ENCODE measurements at regions not wholly inside any gene's neighbourhood (a gene's known extent, or its start where the extent isn't known, plus 50 kb on each side); places are given as distances from the start of the nearest gene placed in this dataset.

GRCh38 chr5:106522296-106522695 is 1148.4 kb downstream of the EFNA5 start:
- ATAC-seq (no peak), DNase-seq (no peak)
- intact Hi-C loops (cut with micrococcal nuclease), result no loop called here
- H3K4me1 ChIP-seq (ENCODE audit: control insufficient read depth, insufficient read depth, low read length), result no peaks in the 10 kb centered on the region
- TF ChIP-seq, protein P1, sequence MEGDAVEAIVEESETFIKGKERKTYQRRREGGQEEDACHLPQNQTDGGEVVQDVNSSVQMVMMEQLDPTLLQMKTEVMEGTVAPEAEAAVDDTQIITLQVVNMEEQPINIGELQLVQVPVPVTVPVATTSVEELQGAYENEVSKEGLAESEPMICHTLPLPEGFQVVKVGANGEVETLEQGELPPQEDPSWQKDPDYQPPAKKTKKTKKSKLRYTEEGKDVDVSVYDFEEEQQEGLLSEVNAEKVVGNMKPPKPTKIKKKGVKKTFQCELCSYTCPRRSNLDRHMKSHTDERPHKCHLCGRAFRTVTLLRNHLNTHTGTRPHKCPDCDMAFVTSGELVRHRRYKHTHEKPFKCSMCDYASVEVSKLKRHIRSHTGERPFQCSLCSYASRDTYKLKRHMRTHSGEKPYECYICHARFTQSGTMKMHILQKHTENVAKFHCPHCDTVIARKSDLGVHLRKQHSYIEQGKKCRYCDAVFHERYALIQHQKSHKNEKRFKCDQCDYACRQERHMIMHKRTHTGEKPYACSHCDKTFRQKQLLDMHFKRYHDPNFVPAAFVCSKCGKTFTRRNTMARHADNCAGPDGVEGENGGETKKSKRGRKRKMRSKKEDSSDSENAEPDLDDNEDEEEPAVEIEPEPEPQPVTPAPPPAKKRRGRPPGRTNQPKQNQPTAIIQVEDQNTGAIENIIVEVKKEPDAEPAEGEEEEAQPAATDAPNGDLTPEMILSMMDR (IDR thresholded peaks at IDR 0.05), result no peak
- H3K27me3 ChIP-seq (ENCODE audit: control insufficient read depth, insufficient read depth, low read length), result no peaks in the 10 kb centered on the region
- H3K9me3 Mint-ChIP-seq, result peaks cover 0 to 1% of the 10 kb centered on the region in 2 donors
- 82% methylated on average over 5 of the region's 6 CpGs for WGBS (ENCODE audit: insufficient coverage)
- no peak overlapping the region for H3K27ac Mint-ChIP-seq
- no peak overlapping the region for H3K27ac ChIP-seq (ENCODE audit: low read length)
- H3K4me3 Mint-ChIP-seq, result no peak overlapping the region
- H3K9me3 ChIP-seq (ENCODE audit: control insufficient read depth, insufficient read depth, low read length), result no peaks in the 10 kb centered on the region
- no peak overlapping the region for H3K4me3 ChIP-seq (ENCODE audit: low read length)
- no peaks in the 10 kb centered on the region for H3K36me3 ChIP-seq (ENCODE audit: control insufficient read depth, insufficient read depth, low read length)
- H3K27me3 Mint-ChIP-seq (ENCODE audit: low read depth in 2 of 2), result no peaks in the 10 kb centered on the region
- H3K4me1 Mint-ChIP-seq, result no peaks in the 10 kb centered on the region
- no peaks in the 10 kb centered on the region for H3K36me3 Mint-ChIP-seq

- Mint-ChIP-seq H3K36me3 (no peaks in the 10 kb centered on the region), H3K27ac (no peak overlapping the region), H3K9me3 (peaks cover 3% of the 10 kb centered on the region in 2 donors), H3K4me1 (no peaks in the 10 kb centered on the region), H3K27me3 (ENCODE audit: low read depth in 2 of 2) (no peaks in the 10 kb centered on the region), H3K4me3 (no peak overlapping the region)
- Histone ChIP-seq H3K27me3 (ENCODE audit: control insufficient read depth, insufficient read depth, low read length) (no peaks in the 10 kb centered on the region), H3K4me1 (ENCODE audit: control insufficient read depth, insufficient read depth, low read length) (no peaks in the 10 kb centered on the region), H3K27ac (ENCODE audit: low read length) (no peak overlapping the region), H3K9me3 (ENCODE audit: control insufficient read depth, insufficient read depth, low read length) (no peaks in the 10 kb centered on the region), H3K4me3 (ENCODE audit: low read length) (no peak overlapping the region), H3K36me3 (ENCODE audit: control insufficient read depth, insufficient read depth, low read length) (no peaks in the 10 kb centered on the region)
- ATAC-seq (no peak), DNase-seq (no peak)
- TF ChIP-seq, protein P1 (IDR thresholded peaks at IDR 0.05), result no peak
- 80% methylated on average over 2 of the region's 2 CpGs for WGBS (ENCODE audit: insufficient coverage)
- intact Hi-C loops (cut with micrococcal nuclease), result no loop called here
Measured at GRCh38 chr5:106521701-106522100, 1149.0 kb downstream of the EFNA5 start.

DNA sequence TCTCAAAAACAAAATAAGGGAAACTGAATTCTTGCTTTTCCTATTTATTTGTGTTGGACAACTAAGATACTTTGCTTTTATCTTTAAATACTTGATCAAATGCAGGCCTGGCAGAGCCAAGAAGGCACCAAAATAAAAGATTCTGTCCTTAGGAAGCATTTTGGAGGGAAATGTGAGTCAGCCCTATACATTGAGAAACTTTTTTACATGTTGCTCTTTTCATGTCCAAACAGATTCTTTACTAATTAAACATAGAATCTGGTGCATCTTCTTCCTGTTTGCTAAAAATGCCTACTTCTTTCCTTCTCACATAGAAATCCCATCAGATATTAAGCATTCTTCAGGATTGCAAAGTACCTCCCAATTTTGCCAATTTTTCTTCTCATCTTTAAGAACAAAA is 1160.4 kb downstream of the EFNA5 start:
- Histone ChIP-seq H3K27ac (ENCODE audit: low read length) (no peak overlapping the region), H3K4me3 (ENCODE audit: low read length) (no peak overlapping the region), H3K4me1 (ENCODE audit: control insufficient read depth, insufficient read depth, low read length) (no peaks in the 10 kb centered on the region), H3K27me3 (ENCODE audit: control insufficient read depth, insufficient read depth, low read length) (no peaks in the 10 kb centered on the region), H3K9me3 (ENCODE audit: control insufficient read depth, insufficient read depth, low read length) (no peaks in the 10 kb centered on the region), H3K36me3 (ENCODE audit: control insufficient read depth, insufficient read depth, low read length) (no peaks in the 10 kb centered on the region)
- no peaks in the 10 kb centered on the region for H3K27me3 Mint-ChIP-seq (ENCODE audit: low read depth in 2 of 2)
- H3K36me3 Mint-ChIP-seq, result no peaks in the 10 kb centered on the region
- DNase-seq, result no peak
- TF ChIP-seq, protein P1 (IDR thresholded peaks at IDR 0.05), result no peak
- H3K9me3 Mint-ChIP-seq, result peaks cover 2% of the 10 kb centered on the region in 2 donors
- H3K4me3 Mint-ChIP-seq, result no peak overlapping the region
- intact Hi-C loops (cut with micrococcal nuclease), result no loop called here
- no peaks in the 10 kb centered on the region for H3K4me1 Mint-ChIP-seq
- ATAC-seq, result no peak
- H3K27ac Mint-ChIP-seq, result no peak overlapping the region

DNA sequence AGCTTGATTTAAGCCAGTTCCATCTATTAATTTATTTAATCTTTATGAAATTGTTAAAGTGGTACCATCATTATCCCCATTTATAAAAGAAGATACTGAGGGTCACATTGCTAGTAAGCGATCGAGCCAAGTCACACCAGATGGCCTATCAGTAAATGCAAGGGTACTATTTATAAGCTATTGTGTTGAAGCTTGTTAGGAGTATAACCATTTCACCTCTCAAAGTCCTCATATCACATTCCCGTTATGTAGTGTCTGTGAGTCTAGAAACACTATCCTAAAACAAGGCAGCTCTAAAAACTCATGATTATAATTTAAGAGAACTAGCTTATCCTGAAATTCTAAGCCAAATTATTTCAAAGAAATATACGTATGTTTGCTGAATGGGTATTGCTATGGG is 1161.8 kb downstream of the EFNA5 start:
- H3K4me1 Mint-ChIP-seq, result no peaks in the 10 kb centered on the region
- peaks cover 2% of the 10 kb centered on the region in 2 donors for H3K9me3 Mint-ChIP-seq
- H3K27ac Mint-ChIP-seq, result no peak overlapping the region
- no peak for DNase-seq
- ATAC-seq, result no peak
- no CpG with 5 or more reads among the region's 4 CpGs for WGBS (ENCODE audit: insufficient coverage)
- Histone ChIP-seq H3K4me3 (ENCODE audit: low read length) (no peak overlapping the region), H3K36me3 (ENCODE audit: control insufficient read depth, insufficient read depth, low read length) (no peaks in the 10 kb centered on the region), H3K9me3 (ENCODE audit: control insufficient read depth, insufficient read depth, low read length) (no peaks in the 10 kb centered on the region), H3K4me1 (ENCODE audit: control insufficient read depth, insufficient read depth, low read length) (no peaks in the 10 kb centered on the region), H3K27me3 (ENCODE audit: control insufficient read depth, insufficient read depth, low read length) (no peaks in the 10 kb centered on the region), H3K27ac (ENCODE audit: low read length) (no peak overlapping the region)
- H3K27me3 Mint-ChIP-seq (ENCODE audit: low read depth in 2 of 2), result no peaks in the 10 kb centered on the region
- intact Hi-C loops (cut with micrococcal nuclease), result no loop called here
- no peaks in the 10 kb centered on the region for H3K36me3 Mint-ChIP-seq
- H3K4me3 Mint-ChIP-seq, result no peak overlapping the region
- TF ChIP-seq, protein P1 (IDR thresholded peaks at IDR 0.05), result no peak

Data from natural killer cell (primary cell).